ENCODE measurements at regions not wholly inside any gene's neighbourhood (a gene's known extent, or its start where the extent isn't known, plus 50 kb on each side); places are given as distances from the start of the nearest gene placed in this dataset.

GRCh38 chr2:126048719-126049118, 607.2 kb upstream of the GYPC start:
- no peak for DNase-seq (ENCODE audit: low spot score)
- POLR2A ChIA-PET = no interaction called here
- Mint-ChIP-seq H3K9me3 (peaks cover 59% of the 10 kb centered on the region), H3K4me3 (no peak overlapping the region), H3K4me1 (no peaks in the 10 kb centered on the region), H3K36me3 (peaks cover 40% of the 10 kb centered on the region), H3K27ac (no peak overlapping the region), H3K27me3 (ENCODE audit: low read depth) (no peaks in the 10 kb centered on the region)
- no peak for ATAC-seq
- TF ChIP-seq, protein P1, sequence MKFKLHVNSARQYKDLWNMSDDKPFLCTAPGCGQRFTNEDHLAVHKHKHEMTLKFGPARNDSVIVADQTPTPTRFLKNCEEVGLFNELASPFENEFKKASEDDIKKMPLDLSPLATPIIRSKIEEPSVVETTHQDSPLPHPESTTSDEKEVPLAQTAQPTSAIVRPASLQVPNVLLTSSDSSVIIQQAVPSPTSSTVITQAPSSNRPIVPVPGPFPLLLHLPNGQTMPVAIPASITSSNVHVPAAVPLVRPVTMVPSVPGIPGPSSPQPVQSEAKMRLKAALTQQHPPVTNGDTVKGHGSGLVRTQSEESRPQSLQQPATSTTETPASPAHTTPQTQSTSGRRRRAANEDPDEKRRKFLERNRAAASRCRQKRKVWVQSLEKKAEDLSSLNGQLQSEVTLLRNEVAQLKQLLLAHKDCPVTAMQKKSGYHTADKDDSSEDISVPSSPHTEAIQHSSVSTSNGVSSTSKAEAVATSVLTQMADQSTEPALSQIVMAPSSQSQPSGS (CRISPR knock-in tag; IDR thresholded peaks at IDR 0.05; ENCODE audit: borderline replicate concordance, low read depth) = no peak
- no peak for TF ChIP-seq IRF2 (CRISPR knock-in tag; IDR thresholded peaks at IDR 0.05; ENCODE audit: borderline replicate concordance, low read depth)
- no peak for TF ChIP-seq NR3C1 (CRISPR knock-in tag; conservative IDR thresholded peaks at IDR 0.05; ENCODE audit: low read depth)
- TF ChIP-seq, protein P2, sequence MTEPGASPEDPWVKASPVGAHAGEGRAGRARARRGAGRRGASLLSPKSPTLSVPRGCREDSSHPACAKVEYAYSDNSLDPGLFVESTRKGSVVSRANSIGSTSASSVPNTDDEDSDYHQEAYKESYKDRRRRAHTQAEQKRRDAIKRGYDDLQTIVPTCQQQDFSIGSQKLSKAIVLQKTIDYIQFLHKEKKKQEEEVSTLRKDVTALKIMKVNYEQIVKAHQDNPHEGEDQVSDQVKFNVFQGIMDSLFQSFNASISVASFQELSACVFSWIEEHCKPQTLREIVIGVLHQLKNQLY (CRISPR knock-in tag; IDR thresholded peaks at IDR 0.05) = no peak
- TF ChIP-seq NFATC4 (CRISPR knock-in tag; IDR thresholded peaks at IDR 0.05) = no peak
- TF ChIP-seq TEAD4 (CRISPR knock-in tag; IDR thresholded peaks at IDR 0.05) = no peak
- TF ChIP-seq CTCF (IDR thresholded peaks at IDR 0.05) = no peak
- no peak for TF ChIP-seq SOX15 (CRISPR knock-in tag; IDR thresholded peaks at IDR 0.05)
- no peak for TF ChIP-seq ETV6 (CRISPR knock-in tag; IDR thresholded peaks at IDR 0.05)
- TF ChIP-seq, protein P3, sequence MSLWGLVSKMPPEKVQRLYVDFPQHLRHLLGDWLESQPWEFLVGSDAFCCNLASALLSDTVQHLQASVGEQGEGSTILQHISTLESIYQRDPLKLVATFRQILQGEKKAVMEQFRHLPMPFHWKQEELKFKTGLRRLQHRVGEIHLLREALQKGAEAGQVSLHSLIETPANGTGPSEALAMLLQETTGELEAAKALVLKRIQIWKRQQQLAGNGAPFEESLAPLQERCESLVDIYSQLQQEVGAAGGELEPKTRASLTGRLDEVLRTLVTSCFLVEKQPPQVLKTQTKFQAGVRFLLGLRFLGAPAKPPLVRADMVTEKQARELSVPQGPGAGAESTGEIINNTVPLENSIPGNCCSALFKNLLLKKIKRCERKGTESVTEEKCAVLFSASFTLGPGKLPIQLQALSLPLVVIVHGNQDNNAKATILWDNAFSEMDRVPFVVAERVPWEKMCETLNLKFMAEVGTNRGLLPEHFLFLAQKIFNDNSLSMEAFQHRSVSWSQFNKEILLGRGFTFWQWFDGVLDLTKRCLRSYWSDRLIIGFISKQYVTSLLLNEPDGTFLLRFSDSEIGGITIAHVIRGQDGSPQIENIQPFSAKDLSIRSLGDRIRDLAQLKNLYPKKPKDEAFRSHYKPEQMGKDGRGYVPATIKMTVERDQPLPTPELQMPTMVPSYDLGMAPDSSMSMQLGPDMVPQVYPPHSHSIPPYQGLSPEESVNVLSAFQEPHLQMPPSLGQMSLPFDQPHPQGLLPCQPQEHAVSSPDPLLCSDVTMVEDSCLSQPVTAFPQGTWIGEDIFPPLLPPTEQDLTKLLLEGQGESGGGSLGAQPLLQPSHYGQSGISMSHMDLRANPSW (CRISPR knock-in tag; conservative IDR thresholded peaks at IDR 0.05; ENCODE audit: low read depth) = no peak
- TF ChIP-seq, protein P4, sequence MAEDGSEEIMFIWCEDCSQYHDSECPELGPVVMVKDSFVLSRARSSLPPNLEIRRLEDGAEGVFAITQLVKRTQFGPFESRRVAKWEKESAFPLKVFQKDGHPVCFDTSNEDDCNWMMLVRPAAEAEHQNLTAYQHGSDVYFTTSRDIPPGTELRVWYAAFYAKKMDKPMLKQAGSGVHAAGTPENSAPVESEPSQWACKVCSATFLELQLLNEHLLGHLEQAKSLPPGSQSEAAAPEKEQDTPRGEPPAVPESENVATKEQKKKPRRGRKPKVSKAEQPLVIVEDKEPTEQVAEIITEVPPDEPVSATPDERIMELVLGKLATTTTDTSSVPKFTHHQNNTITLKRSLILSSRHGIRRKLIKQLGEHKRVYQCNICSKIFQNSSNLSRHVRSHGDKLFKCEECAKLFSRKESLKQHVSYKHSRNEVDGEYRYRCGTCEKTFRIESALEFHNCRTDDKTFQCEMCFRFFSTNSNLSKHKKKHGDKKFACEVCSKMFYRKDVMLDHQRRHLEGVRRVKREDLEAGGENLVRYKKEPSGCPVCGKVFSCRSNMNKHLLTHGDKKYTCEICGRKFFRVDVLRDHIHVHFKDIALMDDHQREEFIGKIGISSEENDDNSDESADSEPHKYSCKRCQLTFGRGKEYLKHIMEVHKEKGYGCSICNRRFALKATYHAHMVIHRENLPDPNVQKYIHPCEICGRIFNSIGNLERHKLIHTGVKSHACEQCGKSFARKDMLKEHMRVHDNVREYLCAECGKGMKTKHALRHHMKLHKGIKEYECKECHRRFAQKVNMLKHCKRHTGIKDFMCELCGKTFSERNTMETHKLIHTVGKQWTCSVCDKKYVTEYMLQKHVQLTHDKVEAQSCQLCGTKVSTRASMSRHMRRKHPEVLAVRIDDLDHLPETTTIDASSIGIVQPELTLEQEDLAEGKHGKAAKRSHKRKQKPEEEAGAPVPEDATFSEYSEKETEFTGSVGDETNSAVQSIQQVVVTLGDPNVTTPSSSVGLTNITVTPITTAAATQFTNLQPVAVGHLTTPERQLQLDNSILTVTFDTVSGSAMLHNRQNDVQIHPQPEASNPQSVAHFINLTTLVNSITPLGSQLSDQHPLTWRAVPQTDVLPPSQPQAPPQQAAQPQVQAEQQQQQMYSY (CRISPR knock-in tag; IDR thresholded peaks at IDR 0.05) = no peak
- TF ChIP-seq CBFB (CRISPR knock-in tag; IDR thresholded peaks at IDR 0.05; ENCODE audit: low read depth) = no peak
- no peak for TF ChIP-seq ZNF423 (CRISPR knock-in tag; IDR thresholded peaks at IDR 0.05)
- TF ChIP-seq FOXP1 (CRISPR knock-in tag; IDR thresholded peaks at IDR 0.05; ENCODE audit: borderline replicate concordance) = no peak
- TF ChIP-seq, protein P5, sequence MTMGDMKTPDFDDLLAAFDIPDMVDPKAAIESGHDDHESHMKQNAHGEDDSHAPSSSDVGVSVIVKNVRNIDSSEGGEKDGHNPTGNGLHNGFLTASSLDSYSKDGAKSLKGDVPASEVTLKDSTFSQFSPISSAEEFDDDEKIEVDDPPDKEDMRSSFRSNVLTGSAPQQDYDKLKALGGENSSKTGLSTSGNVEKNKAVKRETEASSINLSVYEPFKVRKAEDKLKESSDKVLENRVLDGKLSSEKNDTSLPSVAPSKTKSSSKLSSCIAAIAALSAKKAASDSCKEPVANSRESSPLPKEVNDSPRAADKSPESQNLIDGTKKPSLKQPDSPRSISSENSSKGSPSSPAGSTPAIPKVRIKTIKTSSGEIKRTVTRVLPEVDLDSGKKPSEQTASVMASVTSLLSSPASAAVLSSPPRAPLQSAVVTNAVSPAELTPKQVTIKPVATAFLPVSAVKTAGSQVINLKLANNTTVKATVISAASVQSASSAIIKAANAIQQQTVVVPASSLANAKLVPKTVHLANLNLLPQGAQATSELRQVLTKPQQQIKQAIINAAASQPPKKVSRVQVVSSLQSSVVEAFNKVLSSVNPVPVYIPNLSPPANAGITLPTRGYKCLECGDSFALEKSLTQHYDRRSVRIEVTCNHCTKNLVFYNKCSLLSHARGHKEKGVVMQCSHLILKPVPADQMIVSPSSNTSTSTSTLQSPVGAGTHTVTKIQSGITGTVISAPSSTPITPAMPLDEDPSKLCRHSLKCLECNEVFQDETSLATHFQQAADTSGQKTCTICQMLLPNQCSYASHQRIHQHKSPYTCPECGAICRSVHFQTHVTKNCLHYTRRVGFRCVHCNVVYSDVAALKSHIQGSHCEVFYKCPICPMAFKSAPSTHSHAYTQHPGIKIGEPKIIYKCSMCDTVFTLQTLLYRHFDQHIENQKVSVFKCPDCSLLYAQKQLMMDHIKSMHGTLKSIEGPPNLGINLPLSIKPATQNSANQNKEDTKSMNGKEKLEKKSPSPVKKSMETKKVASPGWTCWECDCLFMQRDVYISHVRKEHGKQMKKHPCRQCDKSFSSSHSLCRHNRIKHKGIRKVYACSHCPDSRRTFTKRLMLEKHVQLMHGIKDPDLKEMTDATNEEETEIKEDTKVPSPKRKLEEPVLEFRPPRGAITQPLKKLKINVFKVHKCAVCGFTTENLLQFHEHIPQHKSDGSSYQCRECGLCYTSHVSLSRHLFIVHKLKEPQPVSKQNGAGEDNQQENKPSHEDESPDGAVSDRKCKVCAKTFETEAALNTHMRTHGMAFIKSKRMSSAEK (CRISPR knock-in tag; IDR thresholded peaks at IDR 0.05; ENCODE audit: borderline replicate concordance) = no peak
- no peak for TF ChIP-seq E2F1 (CRISPR knock-in tag; IDR thresholded peaks at IDR 0.05)
- CTCF ChIA-PET = no interaction called here

Data from WTC11 (cell line).